Daoy (cell line): ENCODE measurements at regions not wholly inside any gene's neighbourhood (a gene's known extent, or its start where the extent isn't known, plus 50 kb on each side); places are given as distances from the start of the nearest gene placed in this dataset.

Experiments used
- DNase-seq: peaks from one replicate; pipeline ENCODE4 v3.0.0-alpha.2; 2015; ENCODE audit warnings: low read depth

- DNase-seq: no peak
Measured at GRCh38 chr3:124601190-124601589, 129.1 kb upstream of the UMPS start.

- DNase-seq: no peak
Measured at GRCh38 chr3:124602980-124603627, 127.1 kb upstream of the UMPS start.

GRCh38 chr3:124605781-124606579 lies 124.3 kb upstream of the UMPS start:
- DNase-seq: no peak

GRCh38 chr3:124607163-124607562 lies 123.1 kb upstream of the UMPS start:
- peak; percentile 72 for DNase-seq

GRCh38 chr3:124609402-124609801 lies 120.8 kb upstream of the UMPS start:
- no peak for DNase-seq

- DNase-seq: no peak
Measured at GRCh38 chr3:124610130-124610529, 120.1 kb upstream of the UMPS start.

- DNase-seq: no peak
Measured at GRCh38 chr3:124611520-124611919, 118.7 kb upstream of the UMPS start.

GRCh38 chr3:124615896-124616543 lies 114.2 kb upstream of the UMPS start:
- DNase-seq: no peak

GRCh38 chr3:124617177-124617576 lies 113.1 kb upstream of the UMPS start:
- no peak for DNase-seq

GRCh38 chr3:124619887-124620599 lies 110.2 kb upstream of the UMPS start:
- DNase-seq: no peak

GRCh38 chr3:124620600-124621063 lies 109.6 kb upstream of the UMPS start:
- DNase-seq: peak; percentile 69

GRCh38 chr3:124621498-124621897 lies 108.8 kb upstream of the UMPS start:
- DNase-seq: no peak

GRCh38 chr3:124625074-124625473 lies 105.2 kb upstream of the UMPS start:
- DNase-seq: no peak

GRCh38 chr3:124627501-124627908 lies 102.7 kb upstream of the UMPS start:
- DNase-seq: peak; percentile 32

- no peak for DNase-seq
Measured at GRCh38 chr3:124628863-124629262, 101.4 kb upstream of the UMPS start.

- no peak for DNase-seq
Measured at GRCh38 chr3:124629497-124629896, 100.8 kb upstream of the UMPS start.

GRCh38 chr3:124630960-124631359 lies 99.3 kb upstream of the UMPS start:
- no peak for DNase-seq

GRCh38 chr3:124631727-124632126 lies 98.5 kb upstream of the UMPS start:
- DNase-seq: no peak

- DNase-seq: no peak
Measured at GRCh38 chr3:124632566-124633140, 97.6 kb upstream of the UMPS start.

GRCh38 chr3:124633524-124633923 lies 96.7 kb upstream of the UMPS start:
- DNase-seq: no peak
